Left kidney (tissue), 1 donor: ENCODE measurements at regions not wholly inside any gene's neighbourhood (a gene's known extent, or its start where the extent isn't known, plus 50 kb on each side); places are given as distances from the start of the nearest gene placed in this dataset.

Experiments
- DNase-seq: peaks from one replicate; pipeline ENCODE4 v3.0.0-alpha.2; 2013

DNA sequence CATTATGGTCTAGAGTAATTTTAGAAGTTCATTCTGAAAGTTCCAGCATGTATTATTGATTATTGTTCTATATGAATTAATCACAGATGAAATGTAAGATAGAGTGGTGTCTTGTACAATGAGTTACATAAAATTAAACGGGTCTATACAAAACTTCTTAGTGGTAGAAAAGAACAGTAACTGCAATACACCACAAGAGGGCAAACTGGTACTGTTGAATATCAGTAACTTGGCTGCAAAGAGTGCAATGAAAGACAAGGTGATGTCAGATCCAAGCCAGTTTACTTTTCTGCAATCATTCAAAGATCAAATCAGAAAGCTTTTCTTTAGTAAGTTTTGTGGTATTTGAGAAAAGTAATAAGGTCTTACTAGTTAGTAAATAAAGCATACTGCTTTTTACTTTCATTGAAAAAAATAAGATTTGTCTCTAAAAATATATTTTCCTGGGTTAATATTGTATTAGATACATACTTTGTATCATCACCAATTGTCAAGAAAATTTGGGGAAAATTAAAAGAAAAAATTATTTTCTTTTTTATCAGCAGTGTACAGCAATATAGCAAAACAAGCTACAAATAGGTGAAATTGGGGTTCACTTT lies 66.4 kb upstream of the BTG3 start:
- peak; percentile 55 for DNase-seq

GRCh38 chr21:17676930-17677329 lies 64.2 kb upstream of the BTG3 start:
- DNase-seq: peak; percentile 20

DNA sequence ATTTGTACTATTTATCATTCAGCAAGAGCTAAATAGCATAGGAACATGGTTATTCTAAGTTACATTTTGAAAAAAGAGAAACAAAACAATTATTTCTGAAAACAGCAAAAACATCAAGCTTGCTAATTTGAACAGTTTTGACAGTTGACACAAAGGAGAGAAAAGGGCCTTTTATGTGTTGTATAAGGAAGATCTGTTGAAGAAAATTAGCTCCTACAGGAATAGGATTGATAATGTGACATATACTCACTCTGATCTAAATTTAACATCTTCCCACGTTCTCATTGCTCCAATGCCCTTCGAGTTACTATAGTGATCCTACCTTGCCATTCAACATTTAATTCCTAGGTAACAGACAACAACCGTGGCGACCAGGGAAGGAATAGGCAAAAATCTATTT lies 61.4 kb upstream of the BTG3 start:
- no peak for DNase-seq

- DNase-seq: no peak
Measured at GRCh38 chr21:17673261-17674020, 60.7 kb upstream of the BTG3 start.

DNA sequence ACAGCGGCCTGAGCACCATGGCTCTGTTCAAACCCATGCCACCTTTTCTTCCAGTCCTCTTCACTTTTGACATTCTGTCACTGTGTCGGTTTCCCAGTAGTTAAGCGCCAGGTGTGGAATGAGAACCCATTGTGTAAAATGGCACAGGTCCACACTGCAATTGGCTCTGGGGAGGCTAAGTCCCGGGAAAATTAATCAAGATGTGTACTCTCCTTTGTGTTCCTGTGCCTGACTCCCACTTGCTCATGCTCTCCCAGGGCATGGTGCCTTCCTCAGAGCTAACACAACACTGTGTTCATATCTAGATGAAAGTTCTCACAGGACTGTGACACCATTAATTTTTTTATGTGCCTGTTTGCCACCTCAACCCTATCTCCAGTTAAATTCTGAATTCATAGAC lies 59.0 kb upstream of the BTG3 start:
- DNase-seq: no peak

DNA sequence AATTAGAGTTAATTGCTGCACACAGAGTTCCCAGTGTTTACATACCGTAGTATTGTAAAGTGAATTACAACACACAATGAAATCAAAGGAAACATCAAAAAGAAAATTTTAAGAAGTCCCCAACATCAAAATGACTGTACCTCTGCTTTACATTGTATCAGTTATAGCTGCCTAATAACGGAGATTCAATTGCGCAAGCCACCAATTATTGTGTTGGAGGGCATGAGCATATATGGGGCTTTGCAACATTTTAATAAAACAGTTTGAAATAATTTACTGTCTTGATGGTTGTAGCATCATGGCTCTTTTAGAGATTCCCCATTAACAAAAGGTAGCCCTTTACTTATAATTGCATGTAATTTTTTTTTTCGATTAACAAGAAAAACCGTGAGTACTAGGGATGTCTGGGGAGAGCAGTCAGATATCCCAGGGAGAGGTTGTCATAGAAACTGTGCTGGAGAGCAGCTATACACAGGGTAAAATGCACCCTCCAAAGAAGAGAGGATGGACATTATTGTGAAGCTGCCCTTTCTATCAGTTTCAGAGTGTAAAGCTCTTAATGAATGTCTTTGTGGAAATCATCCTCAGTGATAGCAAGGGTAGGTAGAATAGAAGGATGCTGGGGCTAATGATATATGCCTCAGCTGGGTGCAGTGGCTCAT lies 55.9 kb upstream of the BTG3 start:
- no peak for DNase-seq

- DNase-seq: no peak
Measured at GRCh38 chr21:17667256-17667655, 54.6 kb upstream of the BTG3 start.
